GM12892 (cell line): ENCODE measurements at regions not wholly inside any gene's neighbourhood (a gene's known extent, or its start where the extent isn't known, plus 50 kb on each side); places are given as distances from the start of the nearest gene placed in this dataset.

Experiments used
- POLR2A ChIP-seq: IDR thresholded peaks from 2 replicates; pipeline ENCODE4 v1.6.1; 2011; ENCODE audit warnings: low read depth, low read length, control low read depth
- POLR2AphosphoS5 ChIP-seq: IDR thresholded peaks from 2 replicates; pipeline ENCODE4 v1.6.1; 2011; ENCODE audit warnings: low read depth, low read length, control low read depth
- TAF1 ChIP-seq: IDR thresholded peaks from 2 replicates; pipeline ENCODE4 v1.6.1; 2011; ENCODE audit warnings: low read depth, mild to moderate bottlenecking, control low read depth, low read length, borderline replicate concordance

DNA sequence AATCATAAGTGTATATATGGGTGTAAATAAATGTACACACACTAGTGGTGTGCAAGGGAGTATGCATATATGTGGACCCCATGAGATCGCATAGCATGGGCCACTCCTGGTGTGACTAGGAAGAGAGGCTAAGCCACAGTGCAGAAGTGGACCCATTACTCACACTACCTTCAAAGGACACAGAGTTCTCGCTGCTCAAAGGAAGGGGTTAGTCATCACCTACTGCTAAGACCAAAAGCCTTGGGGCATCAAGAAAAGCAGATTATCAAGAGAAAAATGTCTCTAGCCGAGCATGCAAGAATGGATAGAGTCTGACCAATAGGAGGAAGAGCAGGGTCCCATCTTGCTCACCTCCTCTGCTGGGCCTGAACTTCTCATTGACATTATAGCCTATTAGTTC, 195.5 kb downstream of the MAFB start:
- TF ChIP-seq POLR2A (no peak), TAF1 (no peak), POLR2AphosphoS5 (no peak)
